ENCODE measurements at regions not wholly inside any gene's neighbourhood (a gene's known extent, or its start where the extent isn't known, plus 50 kb on each side); places are given as distances from the start of the nearest gene placed in this dataset.

DNA sequence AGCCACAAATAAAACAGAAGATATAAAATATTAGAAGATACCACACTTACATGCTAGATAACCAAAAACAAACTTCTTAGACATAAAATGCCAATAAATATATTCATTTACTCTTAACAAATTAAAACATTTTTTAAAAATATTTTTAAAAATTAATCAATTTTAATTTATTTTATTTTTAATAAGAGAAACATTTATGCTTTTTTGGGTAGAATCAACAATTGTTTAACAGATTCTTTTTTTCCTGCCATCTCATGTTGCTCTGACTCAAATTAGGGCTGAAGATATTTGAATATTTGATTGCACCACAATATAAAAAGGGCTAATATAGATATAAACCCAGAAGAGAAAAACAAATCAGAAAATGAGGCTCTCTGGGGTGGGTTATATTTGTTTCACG, 172.6 kb downstream of the GOLGA6L6 start:
- TF ChIP-seq, protein P1, sequence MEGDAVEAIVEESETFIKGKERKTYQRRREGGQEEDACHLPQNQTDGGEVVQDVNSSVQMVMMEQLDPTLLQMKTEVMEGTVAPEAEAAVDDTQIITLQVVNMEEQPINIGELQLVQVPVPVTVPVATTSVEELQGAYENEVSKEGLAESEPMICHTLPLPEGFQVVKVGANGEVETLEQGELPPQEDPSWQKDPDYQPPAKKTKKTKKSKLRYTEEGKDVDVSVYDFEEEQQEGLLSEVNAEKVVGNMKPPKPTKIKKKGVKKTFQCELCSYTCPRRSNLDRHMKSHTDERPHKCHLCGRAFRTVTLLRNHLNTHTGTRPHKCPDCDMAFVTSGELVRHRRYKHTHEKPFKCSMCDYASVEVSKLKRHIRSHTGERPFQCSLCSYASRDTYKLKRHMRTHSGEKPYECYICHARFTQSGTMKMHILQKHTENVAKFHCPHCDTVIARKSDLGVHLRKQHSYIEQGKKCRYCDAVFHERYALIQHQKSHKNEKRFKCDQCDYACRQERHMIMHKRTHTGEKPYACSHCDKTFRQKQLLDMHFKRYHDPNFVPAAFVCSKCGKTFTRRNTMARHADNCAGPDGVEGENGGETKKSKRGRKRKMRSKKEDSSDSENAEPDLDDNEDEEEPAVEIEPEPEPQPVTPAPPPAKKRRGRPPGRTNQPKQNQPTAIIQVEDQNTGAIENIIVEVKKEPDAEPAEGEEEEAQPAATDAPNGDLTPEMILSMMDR (IDR thresholded peaks at IDR 0.05): no peak
- TF ChIP-seq POLR2A (IDR thresholded peaks at IDR 0.05) (no peak), POLR2AphosphoS5 (IDR thresholded peaks at IDR 0.05) (no peak)
